ENCODE measurements at regions not wholly inside any gene's neighbourhood (a gene's known extent, or its start where the extent isn't known, plus 50 kb on each side); places are given as distances from the start of the nearest gene placed in this dataset.

DNA sequence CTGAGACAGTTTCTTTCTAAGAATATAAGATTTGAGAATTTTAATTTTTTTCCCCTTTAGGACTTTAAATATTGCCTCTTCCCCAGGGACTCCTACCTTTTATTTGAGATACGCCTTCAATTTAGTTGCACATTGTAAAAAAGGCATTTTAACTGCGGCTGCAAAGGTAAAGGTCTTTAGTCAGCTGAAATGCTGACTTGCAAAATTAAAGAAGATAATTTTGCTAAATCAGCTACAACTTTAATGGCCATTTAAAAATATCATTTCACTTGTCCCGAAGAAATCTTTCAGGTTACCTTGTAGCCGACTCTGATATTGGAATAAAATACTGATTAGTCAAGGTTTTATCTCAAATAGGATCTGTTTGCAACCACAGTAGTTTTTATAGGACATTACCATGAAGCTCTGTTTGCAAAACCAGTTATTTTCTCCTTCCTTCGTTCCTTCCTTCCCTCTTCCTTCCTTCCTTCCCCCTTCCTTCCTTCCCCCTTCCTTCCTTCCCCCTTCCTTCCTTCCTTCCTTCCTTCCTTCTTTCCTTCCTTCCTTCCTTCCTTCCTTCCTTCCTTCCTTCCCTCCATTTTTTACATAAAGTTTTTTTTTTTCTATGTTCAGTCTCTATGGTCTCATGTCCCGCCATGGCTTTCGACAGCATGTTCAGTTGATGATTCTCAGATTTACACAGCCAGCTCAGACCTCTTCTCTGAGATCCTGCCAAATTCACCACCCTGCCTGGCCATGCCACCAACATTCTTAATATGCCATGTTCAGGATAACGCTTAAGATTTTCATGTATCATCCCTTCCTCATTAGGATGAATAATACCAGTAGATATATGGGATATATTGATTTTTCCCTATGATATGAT is 405.4 kb upstream of the PRKX start:
- TF ChIP-seq FOXM1 (IDR thresholded peaks at IDR 0.05; ENCODE audit: borderline replicate concordance) (no peak), FOXA1 (IDR thresholded peaks at IDR 0.05) (no peak), ZNF384 (IDR thresholded peaks at IDR 0.05) (no peak), TARDBP (IDR thresholded peaks at IDR 0.05) (no peak), ELF4 (IDR thresholded peaks at IDR 0.05) (no peak), FOXK2 (IDR thresholded peaks at IDR 0.05) (no peak), SP1 (IDR thresholded peaks at IDR 0.05) (no peak), CTBP1 (IDR thresholded peaks at IDR 0.05; ENCODE audit: borderline replicate concordance) (no peak), LEF1 (IDR thresholded peaks at IDR 0.05; ENCODE audit: borderline replicate concordance) (no peak)
- DNase-seq (ENCODE audit: extremely low spot score), result no peak
- ChIA-PET CTCF (interaction anchor here (0.7 kb wide), 1 partner anchor 9 kb away, joined by 3 read pairs; no protein-coding TSS in a partner anchor), POLR2A (no interaction called here)

DNA sequence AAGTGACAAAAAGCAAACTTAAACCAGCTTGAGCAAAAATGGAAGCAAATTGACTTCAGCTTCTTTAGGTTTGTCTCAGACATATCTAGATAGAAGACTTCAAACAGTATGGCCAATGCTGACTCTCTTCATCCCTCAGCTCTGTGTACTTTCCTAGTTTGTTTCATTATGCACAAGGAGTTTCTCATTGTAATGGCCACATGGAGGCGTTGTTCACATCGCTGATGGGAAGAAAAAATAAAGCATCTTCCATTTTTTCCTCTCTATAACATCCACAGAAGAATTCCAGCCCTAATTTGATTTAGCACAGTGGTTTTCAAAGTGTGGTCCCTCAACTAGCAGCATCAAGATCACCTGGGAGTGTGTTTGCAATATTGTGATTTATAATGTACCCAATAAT is 397.5 kb upstream of the PRKX start:
- no peak for DNase-seq (ENCODE audit: extremely low spot score)
- ChIA-PET CTCF (no interaction called here), POLR2A (no interaction called here)
- no peak for TF ChIP-seq TARDBP (IDR thresholded peaks at IDR 0.05)
- TF ChIP-seq SP1 (IDR thresholded peaks at IDR 0.05), result no peak
- TF ChIP-seq ELF4 (IDR thresholded peaks at IDR 0.05), result no peak
- TF ChIP-seq, protein P1, sequence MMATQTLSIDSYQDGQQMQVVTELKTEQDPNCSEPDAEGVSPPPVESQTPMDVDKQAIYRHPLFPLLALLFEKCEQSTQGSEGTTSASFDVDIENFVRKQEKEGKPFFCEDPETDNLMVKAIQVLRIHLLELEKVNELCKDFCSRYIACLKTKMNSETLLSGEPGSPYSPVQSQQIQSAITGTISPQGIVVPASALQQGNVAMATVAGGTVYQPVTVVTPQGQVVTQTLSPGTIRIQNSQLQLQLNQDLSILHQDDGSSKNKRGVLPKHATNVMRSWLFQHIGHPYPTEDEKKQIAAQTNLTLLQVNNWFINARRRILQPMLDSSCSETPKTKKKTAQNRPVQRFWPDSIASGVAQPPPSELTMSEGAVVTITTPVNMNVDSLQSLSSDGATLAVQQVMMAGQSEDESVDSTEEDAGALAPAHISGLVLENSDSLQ (IDR thresholded peaks at IDR 0.05), result no peak
- no peak for TF ChIP-seq HDGF (IDR thresholded peaks at IDR 0.05; ENCODE audit: borderline replicate concordance)

DNA sequence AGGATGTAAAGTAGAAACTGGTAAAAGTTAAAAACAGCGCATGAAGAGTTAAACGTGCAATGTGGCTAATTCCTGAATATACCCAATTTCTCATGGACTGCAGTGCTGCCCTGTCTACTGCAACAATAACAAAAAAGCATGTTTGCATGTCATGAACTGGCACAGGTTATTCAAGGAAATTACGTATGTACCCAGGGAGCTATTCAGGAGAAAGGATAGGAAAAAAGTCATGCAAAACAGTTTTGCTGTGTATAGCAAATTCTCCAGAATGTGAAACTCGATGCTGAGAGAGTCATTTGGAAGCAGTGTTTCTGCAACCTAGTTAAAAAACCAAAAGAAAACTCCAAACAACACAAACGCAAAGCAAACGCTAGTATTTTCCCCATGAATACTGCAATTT is 381.5 kb upstream of the PRKX start:
- CTCF ChIA-PET, result no interaction called here
- TF ChIP-seq FOXM1 (IDR thresholded peaks at IDR 0.05; ENCODE audit: borderline replicate concordance) (no peak), FOXA1 (IDR thresholded peaks at IDR 0.05) (no peak), TARDBP (IDR thresholded peaks at IDR 0.05) (no peak), SP1 (IDR thresholded peaks at IDR 0.05) (no peak), L3MBTL2 (conservative IDR thresholded peaks at IDR 0.05) (no peak), NFRKB (IDR thresholded peaks at IDR 0.05) (no peak), FOXK2 (IDR thresholded peaks at IDR 0.05) (no peak), CTBP1 (IDR thresholded peaks at IDR 0.05; ENCODE audit: borderline replicate concordance) (no peak), HDGF (IDR thresholded peaks at IDR 0.05; ENCODE audit: borderline replicate concordance) (no peak), BHLHE40 (IDR thresholded peaks at IDR 0.05; ENCODE audit: borderline replicate concordance) (no peak), SUZ12 (IDR thresholded peaks at IDR 0.05) (no peak), LEF1 (IDR thresholded peaks at IDR 0.05; ENCODE audit: borderline replicate concordance) (no peak), ZNF384 (IDR thresholded peaks at IDR 0.05) (no peak)
- TF ChIP-seq, protein P1 (IDR thresholded peaks at IDR 0.05), result no peak
- DNase-seq (ENCODE audit: extremely low spot score), result no peak
- POLR2A ChIA-PET, result no interaction called here

DNA sequence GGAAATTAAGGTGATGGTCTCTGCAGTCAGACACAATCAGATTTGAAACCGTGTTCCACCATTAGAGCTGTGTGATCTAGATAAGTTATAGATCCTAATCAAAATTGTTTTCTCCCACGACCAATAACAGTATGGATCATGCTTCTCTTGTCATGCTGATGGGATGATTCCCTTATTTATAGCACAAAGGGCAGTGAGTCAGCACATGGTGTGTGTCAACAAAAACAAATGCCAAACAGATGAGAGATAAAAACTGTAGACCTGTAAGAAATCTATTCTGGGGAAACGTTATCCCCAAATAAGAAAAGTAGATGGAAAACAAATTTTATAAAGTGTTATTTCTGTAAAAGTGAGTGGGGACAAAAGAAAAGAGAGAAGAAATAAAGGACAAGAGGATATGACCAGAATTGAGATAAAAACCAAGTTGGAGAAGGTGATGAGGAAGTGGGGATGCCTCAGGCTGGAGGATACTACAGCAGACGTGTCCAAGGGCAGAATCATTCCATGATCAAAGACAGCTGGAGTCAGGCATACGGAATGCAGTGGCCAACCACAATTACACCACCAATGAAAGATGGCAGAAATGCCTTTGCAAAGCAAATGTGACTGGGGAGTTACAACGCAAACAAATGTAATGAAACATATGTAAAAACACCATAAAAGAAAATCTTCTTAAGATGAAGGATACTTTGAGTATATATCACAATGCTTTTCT is 377.8 kb upstream of the PRKX start:
- POLR2A ChIA-PET, result no interaction called here
- TF ChIP-seq L3MBTL2 (conservative IDR thresholded peaks at IDR 0.05), result no peak
- no peak for TF ChIP-seq SUZ12 (IDR thresholded peaks at IDR 0.05)
- TF ChIP-seq, protein P1 (IDR thresholded peaks at IDR 0.05), result no peak
- TF ChIP-seq NFRKB (IDR thresholded peaks at IDR 0.05), result no peak
- no peak for TF ChIP-seq LEF1 (IDR thresholded peaks at IDR 0.05; ENCODE audit: borderline replicate concordance)
- TF ChIP-seq FOXM1 (IDR thresholded peaks at IDR 0.05; ENCODE audit: borderline replicate concordance), result no peak
- no peak for TF ChIP-seq FOXA1 (IDR thresholded peaks at IDR 0.05)
- TF ChIP-seq ZNF384 (IDR thresholded peaks at IDR 0.05), result no peak
- no peak for TF ChIP-seq SP1 (IDR thresholded peaks at IDR 0.05)
- TF ChIP-seq ELF4 (IDR thresholded peaks at IDR 0.05), result no peak
- TF ChIP-seq CTBP1 (IDR thresholded peaks at IDR 0.05; ENCODE audit: borderline replicate concordance), result no peak
- no peak for DNase-seq (ENCODE audit: extremely low spot score)
- CTCF ChIA-PET, result no interaction called here

DNA sequence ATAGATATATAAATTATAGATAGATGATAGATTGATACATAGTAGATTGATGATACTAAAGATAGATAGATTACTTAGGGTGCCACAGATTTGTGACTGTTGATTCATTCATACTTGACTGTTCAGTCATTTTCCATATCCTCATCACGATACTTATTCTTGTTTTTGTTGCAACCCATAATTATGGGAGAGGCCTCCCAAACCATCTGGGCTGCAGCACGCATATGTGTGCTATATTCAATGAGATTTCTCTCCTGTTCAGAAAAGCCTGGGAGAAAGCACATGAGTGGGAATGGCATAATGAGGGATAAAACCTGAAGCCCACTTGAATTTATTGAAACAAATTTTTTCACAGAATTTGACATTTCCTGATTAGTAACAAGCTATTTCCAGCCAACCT is 346.4 kb upstream of the PRKX start:
- ChIA-PET POLR2A (no interaction called here), CTCF (no interaction called here)
- no peak for DNase-seq (ENCODE audit: extremely low spot score)
- TF ChIP-seq SUZ12 (IDR thresholded peaks at IDR 0.05), result no peak
- TF ChIP-seq, protein P1 (IDR thresholded peaks at IDR 0.05), result no peak
- TF ChIP-seq HDGF (IDR thresholded peaks at IDR 0.05; ENCODE audit: borderline replicate concordance), result no peak
- no peak for TF ChIP-seq ELF4 (IDR thresholded peaks at IDR 0.05)
- no peak for TF ChIP-seq FOXM1 (IDR thresholded peaks at IDR 0.05; ENCODE audit: borderline replicate concordance)
- no peak for TF ChIP-seq NFRKB (IDR thresholded peaks at IDR 0.05)
- no peak for TF ChIP-seq L3MBTL2 (conservative IDR thresholded peaks at IDR 0.05)
- no peak for TF ChIP-seq CTBP1 (IDR thresholded peaks at IDR 0.05; ENCODE audit: borderline replicate concordance)
- TF ChIP-seq FOXA1 (IDR thresholded peaks at IDR 0.05), result no peak
- TF ChIP-seq ARNT (IDR thresholded peaks at IDR 0.05), result no peak
- no peak for TF ChIP-seq ZNF384 (IDR thresholded peaks at IDR 0.05)
- no peak for TF ChIP-seq SP1 (IDR thresholded peaks at IDR 0.05)
- no peak for TF ChIP-seq LEF1 (IDR thresholded peaks at IDR 0.05; ENCODE audit: borderline replicate concordance)
- TF ChIP-seq BHLHE40 (IDR thresholded peaks at IDR 0.05; ENCODE audit: borderline replicate concordance), result no peak
- no peak for TF ChIP-seq TARDBP (IDR thresholded peaks at IDR 0.05)
- TF ChIP-seq FOXK2 (IDR thresholded peaks at IDR 0.05), result no peak
